ENCODE measurements at regions not wholly inside any gene's neighbourhood (a gene's known extent, or its start where the extent isn't known, plus 50 kb on each side); places are given as distances from the start of the nearest gene placed in this dataset.

GRCh38 chr22:47789171-47789570 lies 1026.7 kb downstream of the TBC1D22A start:
- no peak overlapping the region for H3K27ac ChIP-seq (ENCODE audit: low read depth, low read length)
- H3K36me3 ChIP-seq (ENCODE audit: control insufficient read depth, low read length), result no peaks in the 10 kb centered on the region
- H3F3A ChIP-seq (ENCODE audit: control insufficient read depth, insufficient read depth), result no peaks in the 10 kb centered on the region
- no peak overlapping the region for H3K4me3 ChIP-seq (ENCODE audit: low read length)
- H3K79me2 ChIP-seq (ENCODE audit: control insufficient read depth, low read length), result no peaks in the 10 kb centered on the region
- no peaks in the 10 kb centered on the region for H3K9me2 ChIP-seq (replicated peaks; ENCODE audit: control insufficient read depth, low read length)
- TF ChIP-seq EZH2phosphoT487 (IDR thresholded peaks at IDR 0.05; ENCODE audit: borderline replicate concordance, low read length), result no peak
- TF ChIP-seq CTCF (IDR thresholded peaks at IDR 0.05; ENCODE audit: low read depth, low read length, poor library complexity, severe bottlenecking), result no peak
- peaks cover 10% of the 10 kb centered on the region; the same call in 1 of the 2 replicates for H3K9me3 ChIP-seq (ENCODE audit: control insufficient read depth, insufficient read depth, low read length)
- no peaks in the 10 kb centered on the region for H3K4me1 ChIP-seq (ENCODE audit: control insufficient read depth, low read length)
- H4K20me1 ChIP-seq (ENCODE audit: control insufficient read depth, insufficient read depth, low read depth, low read length), result no peaks in the 10 kb centered on the region
- peaks cover 3% of the 10 kb centered on the region; the same call in 1 of the 2 replicates for H3K27me3 ChIP-seq (ENCODE audit: control insufficient read depth, low read length)
- no peak overlapping the region for H3K4me2 ChIP-seq (ENCODE audit: low read length)

GRCh38 chr22:47788461-47788860 lies 1026.0 kb downstream of the TBC1D22A start:
- Histone ChIP-seq H3F3A (ENCODE audit: control insufficient read depth, insufficient read depth) (no peaks in the 10 kb centered on the region), H3K27me3 (ENCODE audit: control insufficient read depth, low read length) (peaks cover 3% of the 10 kb centered on the region; the same call in 1 of the 2 replicates), H3K4me3 (ENCODE audit: low read length) (no peak overlapping the region), H3K9me3 (ENCODE audit: control insufficient read depth, insufficient read depth, low read length) (peaks cover 10% of the 10 kb centered on the region; the same call in 1 of the 2 replicates), H3K4me2 (ENCODE audit: low read length) (no peak overlapping the region), H3K9me2 (replicated peaks; ENCODE audit: control insufficient read depth, low read length) (no peaks in the 10 kb centered on the region), H3K27ac (ENCODE audit: low read depth, low read length) (no peak overlapping the region), H3K79me2 (ENCODE audit: control insufficient read depth, low read length) (no peaks in the 10 kb centered on the region), H3K36me3 (ENCODE audit: control insufficient read depth, low read length) (no peaks in the 10 kb centered on the region), H4K20me1 (ENCODE audit: control insufficient read depth, insufficient read depth, low read depth, low read length) (no peaks in the 10 kb centered on the region), H3K4me1 (ENCODE audit: control insufficient read depth, low read length) (no peaks in the 10 kb centered on the region)
- TF ChIP-seq EZH2phosphoT487 (IDR thresholded peaks at IDR 0.05; ENCODE audit: borderline replicate concordance, low read length) (no peak), CTCF (IDR thresholded peaks at IDR 0.05; ENCODE audit: low read depth, low read length, poor library complexity, severe bottlenecking) (no peak)

GRCh38 chr22:47787501-47788227 lies 1025.2 kb downstream of the TBC1D22A start:
- Histone ChIP-seq H3K4me2 (ENCODE audit: low read length) (no peak overlapping the region), H4K20me1 (ENCODE audit: control insufficient read depth, insufficient read depth, low read depth, low read length) (no peaks in the 10 kb centered on the region), H3K27me3 (ENCODE audit: control insufficient read depth, low read length) (peaks cover 3% of the 10 kb centered on the region; the same call in 1 of the 2 replicates), H3K27ac (ENCODE audit: low read depth, low read length) (no peak overlapping the region), H3K9me2 (replicated peaks; ENCODE audit: control insufficient read depth, low read length) (no peaks in the 10 kb centered on the region), H3K9me3 (ENCODE audit: control insufficient read depth, insufficient read depth, low read length) (peaks cover 10% of the 10 kb centered on the region; the same call in 1 of the 2 replicates), H3K79me2 (ENCODE audit: control insufficient read depth, low read length) (no peaks in the 10 kb centered on the region), H3K4me3 (ENCODE audit: low read length) (no peak overlapping the region), H3K36me3 (ENCODE audit: control insufficient read depth, low read length) (no peaks in the 10 kb centered on the region), H3F3A (ENCODE audit: control insufficient read depth, insufficient read depth) (no peaks in the 10 kb centered on the region), H3K4me1 (ENCODE audit: control insufficient read depth, low read length) (no peaks in the 10 kb centered on the region)
- TF ChIP-seq EZH2phosphoT487 (IDR thresholded peaks at IDR 0.05; ENCODE audit: borderline replicate concordance, low read length) (no peak), CTCF (IDR thresholded peaks at IDR 0.05; ENCODE audit: low read depth, low read length, poor library complexity, severe bottlenecking) (no peak)
